Stomach (tissue), 4 donors: ENCODE measurements at regions not wholly inside any gene's neighbourhood (a gene's known extent, or its start where the extent isn't known, plus 50 kb on each side); places are given as distances from the start of the nearest gene placed in this dataset.

Source experiments
- CTCF ChIP-seq, 7 experiments: fragments of 450-650 bp in 4 of 7; fragments of 200-600 bp in 3 of 7; sonication (generic) in 3 of 7; IDR thresholded peaks; one replicate each; pipeline ENCODE4 v1.5.1; 2016 to 2019; ENCODE audit warnings: antibody characterized with exemption in 7 of 7, control low read depth in 2 of 7, mild to moderate bottlenecking in 1 of 7
- EP300 ChIP-seq: sonication (generic); formaldehyde crosslinking; IDR thresholded peaks from one replicate; pipeline ENCODE4 v1.6.1; 2017; ENCODE audit warnings: antibody characterized with exemption
- POLR2A ChIP-seq, 4 donors: fragments of 450-650 bp; IDR thresholded peaks; one replicate each; pipeline ENCODE4 v1.6.1; 2016; ENCODE audit warnings: antibody characterized with exemption in 4 of 4, control low read depth in 2 of 4, mild to moderate bottlenecking in 1 of 4, moderate library complexity in 1 of 4
- POLR2AphosphoS5 ChIP-seq, 3 donors: sonication (generic); formaldehyde crosslinking; IDR thresholded peaks; one replicate each; pipeline ENCODE4 v1.6.1; 2016; ENCODE audit warnings: antibody characterized with exemption in 3 of 3

GRCh38 chr1:98201666-98202081 lies 280.8 kb upstream of the DPYD start:
- TF ChIP-seq CTCF (IDR thresholded peaks at IDR 0.05), result no peak
- no peak for TF ChIP-seq POLR2A (IDR thresholded peaks at IDR 0.05)
- TF ChIP-seq POLR2AphosphoS5 (IDR thresholded peaks at IDR 0.05), result no peak
- TF ChIP-seq EP300, result no peak
